Stimulated activated CD8-positive, alpha-beta memory T cell treated with anti-CD3 and anti-CD28 coated beads, Interleukin-15, amount 100 ng/mL, for 48 hours (primary cell): ENCODE measurements at regions not wholly inside any gene's neighbourhood (a gene's known extent, or its start where the extent isn't known, plus 50 kb on each side); places are given as distances from the start of the nearest gene placed in this dataset.

Experiments
- DNase-seq, 2 donors: peaks; one replicate each; pipeline ENCODE4 v3.0.0-alpha.2; 2020; ENCODE audit warnings: low read depth in 2 of 2

- DNase-seq, result no peak
Observed at GRCh38 chr13:90400372-90400771, 947.1 kb upstream of the MIR17HG start.

- no peak for DNase-seq
Observed at GRCh38 chr13:90401150-90401549, 946.3 kb upstream of the MIR17HG start.

GRCh38 chr13:90402102-90402501 is 945.4 kb upstream of the MIR17HG start:
- no peak for DNase-seq

- DNase-seq, result no peak
Observed at GRCh38 chr13:90402613-90403012, 944.9 kb upstream of the MIR17HG start.

GRCh38 chr13:90403330-90404082 is 944.0 kb upstream of the MIR17HG start:
- no peak for DNase-seq

- no peak for DNase-seq
Observed at GRCh38 chr13:90405301-90405700, 942.2 kb upstream of the MIR17HG start.

- no peak for DNase-seq
Observed at GRCh38 chr13:90412980-90413379, 934.5 kb upstream of the MIR17HG start.

- no peak for DNase-seq
Observed at GRCh38 chr13:90413548-90413947, 933.9 kb upstream of the MIR17HG start.

- no peak for DNase-seq
Observed at GRCh38 chr13:90414691-90415596, 932.5 kb upstream of the MIR17HG start.

- DNase-seq, result no peak
Observed at GRCh38 chr13:90415902-90416301, 931.6 kb upstream of the MIR17HG start.

GRCh38 chr13:90416519-90416918 is 931.0 kb upstream of the MIR17HG start:
- no peak for DNase-seq

GRCh38 chr13:90416938-90417337 is 930.5 kb upstream of the MIR17HG start:
- no peak for DNase-seq

- DNase-seq, result no peak
Observed at GRCh38 chr13:90420683-90421082, 926.8 kb upstream of the MIR17HG start.

- DNase-seq, result no peak
Observed at GRCh38 chr13:90427322-90428272, 919.9 kb upstream of the MIR17HG start.

- no peak for DNase-seq
Observed at GRCh38 chr13:90428522-90429210, 918.8 kb upstream of the MIR17HG start.

GRCh38 chr13:90430127-90430526 is 917.4 kb upstream of the MIR17HG start:
- no peak for DNase-seq

GRCh38 chr13:90436697-90437096 is 910.8 kb upstream of the MIR17HG start:
- no peak for DNase-seq

GRCh38 chr13:90438576-90438975 is 908.9 kb upstream of the MIR17HG start:
- DNase-seq, result no peak

GRCh38 chr13:90443268-90443667 is 904.2 kb upstream of the MIR17HG start:
- no peak for DNase-seq

- DNase-seq, result no peak
Observed at GRCh38 chr13:90444232-90444631, 903.3 kb upstream of the MIR17HG start.

GRCh38 chr13:90445179-90445578 is 902.3 kb upstream of the MIR17HG start:
- no peak for DNase-seq
